HepG2 (cell line): ENCODE measurements at regions not wholly inside any gene's neighbourhood (a gene's known extent, or its start where the extent isn't known, plus 50 kb on each side); places are given as distances from the start of the nearest gene placed in this dataset.

Experiments used
- ATAC-seq: fragments of 200-7000 bp; cut with Tn5 transposase; 3 replicates; pipeline ENCODE4 v1.9.1; 2020; ENCODE audit warnings: mild to moderate bottlenecking, moderate library complexity
- BruUV-seq: library from RNA; stranded (reverse); fragments of 400-500 nt; replicated peaks from 2 replicates; lab custom pipeline; 2021; lab: Mats Ljungman, UMichigan
- CTCF ChIA-PET: fragments of 300-600 bp; formaldehyde crosslinking; extraction: SDS; loops from one replicate; lab custom pipeline; 2021; ENCODE audit warnings: low total read pairs, inconsistent platforms, low intra/inter-chr PET ratio; lab: Yijun Ruan, JAX
- POLR2A ChIA-PET: fragments of 350-600 bp; sonication (Branson Sonifier 250); formaldehyde crosslinking; loops from one replicate; lab custom pipeline; 2020; ENCODE audit warnings: antibody characterized with exemption, inconsistent platforms; lab: Yijun Ruan, JAX
- DNase-seq: peaks from one replicate; pipeline ENCODE4 v3.0.0-alpha.2; 2015; ENCODE audit warnings: low spot score
- FAIRE-seq: peaks from 3 replicates; lab custom pipeline; 2011; peaks lifted over from hg19 to GRCh38; lab: Jason Lieb, UNC
- H2AFZ ChIP-seq: one replicate; pipeline ENCODE4 v1.6.1; 2011; ENCODE audit warnings: low read length, inconsistent platforms
- H3K27ac ChIP-seq: fragments of 300-600 bp; 3 replicates; pipeline ENCODE4 v1.8.0; 2011; ENCODE audit warnings: mixed run types, mild to moderate bottlenecking, mixed read lengths, low read length, inconsistent platforms; ENCODE audit not compliant: insufficient read depth; ENCODE audit errors: extremely low read length
- H3K27me3 ChIP-seq, 2 experiments: fragments of 200-600 bp in 1 of 2; 2 replicates in 1 of 2; 3 replicates in 1 of 2; pipeline versions ENCODE4 v1.6.0 to v1.8.0; 2011; ENCODE audit warnings: low read length in 2 of 2, mild to moderate bottlenecking in 2 of 2, moderate library complexity in 2 of 2, inconsistent platforms in 1 of 2; ENCODE audit not compliant: insufficient read depth in 2 of 2, control insufficient read depth in 1 of 2
- H3K36me3 ChIP-seq, 2 experiments: fragments of 200-600 bp in 1 of 2; replicated peaks in 1 of 2; 2 replicates in 1 of 2; 3 replicates in 1 of 2; pipeline versions ENCODE4 v1.5.1 to v1.8.0; 2011; ENCODE audit warnings: low read length in 2 of 2, inconsistent platforms in 1 of 2; ENCODE audit not compliant: insufficient read depth in 2 of 2, control insufficient read depth in 1 of 2
- H3K4me1 ChIP-seq: 2 replicates; pipeline ENCODE4 v1.5.1; 2012; ENCODE audit warnings: low read length, inconsistent platforms; ENCODE audit not compliant: insufficient read depth
- H3K4me2 ChIP-seq: 2 replicates; pipeline ENCODE4 v1.6.0; 2011; ENCODE audit warnings: low read depth, low read length, inconsistent platforms
- H3K4me3 ChIP-seq, 3 experiments: fragments of 200-600 bp in 1 of 3; sonication (generic), shearing (Covaris generic) in 1 of 3; replicated peaks in 1 of 3; 2 replicates each; pipeline ENCODE4 v1.5.1; 2011 to 2016; ENCODE audit warnings: low read length in 3 of 3, inconsistent platforms in 2 of 3, low read depth in 2 of 3, mild to moderate bottlenecking in 2 of 3, control low read depth in 1 of 3, mixed read lengths in 1 of 3; ENCODE audit not compliant: insufficient read depth in 1 of 3
- H3K79me2 ChIP-seq: one replicate; pipeline ENCODE4 v1.6.1; 2011; ENCODE audit warnings: low read length, inconsistent platforms; ENCODE audit not compliant: insufficient read depth
- H3K9ac ChIP-seq: 2 replicates; pipeline ENCODE4 v1.6.0; 2011; ENCODE audit warnings: mild to moderate bottlenecking, low read depth, low read length, inconsistent platforms; ENCODE audit not compliant: insufficient read depth
- H3K9me3 ChIP-seq: 2 replicates; pipeline ENCODE4 v1.5.1; 2012; ENCODE audit warnings: mild to moderate bottlenecking, low read length
- H4K20me1 ChIP-seq: 2 replicates; pipeline ENCODE4 v1.6.0; 2011; ENCODE audit warnings: inconsistent platforms, mild to moderate bottlenecking, low read length, moderate library complexity; ENCODE audit not compliant: insufficient read depth
- CENPBD1 ChIP-seq: sonication (generic); formaldehyde crosslinking; IDR thresholded peaks from 2 replicates; pipeline ENCODE4 v1.8.0; 2022; ENCODE audit warnings: missing genetic modification reagents, low read depth, mild to moderate bottlenecking, borderline replicate concordance
- MLLT10 ChIP-seq: sonication (generic); formaldehyde crosslinking; IDR thresholded peaks from 2 replicates; pipeline ENCODE4 v1.4.0; 2020; ENCODE audit warnings: missing genetic modification reagents
- POLR2A ChIP-seq, 2 experiments: IDR thresholded peaks; 2 replicates each; pipeline ENCODE4 v1.6.1; 2011; ENCODE audit warnings: low read depth in 2 of 2, low read length in 2 of 2, mild to moderate bottlenecking in 1 of 2, moderate library complexity in 1 of 2; ENCODE audit not compliant: insufficient read depth in 1 of 2
- TARDBP ChIP-seq: sonication (generic); formaldehyde crosslinking; IDR thresholded peaks from 2 replicates; pipeline ENCODE4 v1.8.0; 2022; ENCODE audit warnings: mild to moderate bottlenecking, missing genetic modification reagents
- TMF1 ChIP-seq: sonication (generic); formaldehyde crosslinking; IDR thresholded peaks from 2 replicates; pipeline ENCODE4 v1.8.1; 2022; ENCODE audit warnings: low read depth, missing genetic modification reagents
- ZNF629 ChIP-seq: sonication (generic); formaldehyde crosslinking; conservative IDR thresholded peaks from 2 replicates; pipeline ENCODE4 v1.5.0; 2020; ENCODE audit warnings: missing genetic modification reagents
- ZNF672 ChIP-seq: sonication (generic); formaldehyde crosslinking; IDR thresholded peaks from 2 replicates; pipeline ENCODE4 v1.8.1; 2022; ENCODE audit warnings: missing genetic modification reagents
- WGBS: methylation state at CpG from one replicate; pipeline ENCODE4 v1.1.6; 2017; ENCODE audit warnings: low lambda C conversion rate; 5-methylcytosine and 5-hydroxymethylcytosine counted together
- in situ Hi-C: cut with HindIII; loops from 2 replicates; pipeline ENCODE4 v1.10.0; 2017; ENCODE audit warnings: low pct_unique_long_range_greater_than_20kb; ENCODE audit not compliant: extremely low pct_ligation_motif_present
- intact Hi-C: fragments of 100-400 bp; cut with micrococcal nuclease; formaldehyde crosslinking; loops from one replicate; pipeline ENCODE4 v1.10.0; 2022; ENCODE audit not compliant: unreplicated experiment
- TF ChIP-seq, protein P1 (sequence below): sonication (generic); formaldehyde crosslinking; IDR thresholded peaks from 2 replicates; pipeline ENCODE4 v1.4.0; 2020; ENCODE audit warnings: mild to moderate bottlenecking, missing genetic modification reagents, borderline replicate concordance

DNA sequence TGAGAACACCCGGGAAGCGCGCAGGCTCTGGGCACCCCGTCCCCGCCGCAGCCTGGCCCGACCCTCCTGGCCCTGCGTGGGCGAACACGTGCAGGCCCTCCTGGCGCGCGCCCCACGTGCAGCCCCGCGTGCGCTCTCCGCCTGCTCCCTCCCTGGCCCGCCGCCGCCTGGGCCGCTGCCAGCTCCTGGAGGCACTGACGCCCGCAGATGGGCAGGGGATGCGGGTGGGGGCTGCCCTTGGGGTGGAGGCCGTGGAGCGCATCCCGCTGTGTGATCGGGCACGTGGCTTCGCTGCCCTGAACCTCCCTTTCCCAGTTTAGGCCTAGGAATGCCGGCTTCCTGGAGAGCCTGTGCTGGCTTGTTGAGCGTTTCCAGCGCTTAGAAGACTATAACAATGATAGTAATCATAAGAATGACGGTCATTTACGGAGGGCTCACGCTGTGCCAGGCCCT lies 104.6 kb upstream of the SLC6A6 start (continued):
- no peak for TF ChIP-seq ZNF672 (CRISPR knock-in tag)
- TF ChIP-seq TARDBP (CRISPR knock-in tag) = no peak
- TF ChIP-seq POLR2A (IDR thresholded peaks at IDR 0.05; ENCODE audit: insufficient read depth in 1 of 2, low read depth in 2 of 2, low read length in 2 of 2) = no peak
- TF ChIP-seq, protein P1, sequence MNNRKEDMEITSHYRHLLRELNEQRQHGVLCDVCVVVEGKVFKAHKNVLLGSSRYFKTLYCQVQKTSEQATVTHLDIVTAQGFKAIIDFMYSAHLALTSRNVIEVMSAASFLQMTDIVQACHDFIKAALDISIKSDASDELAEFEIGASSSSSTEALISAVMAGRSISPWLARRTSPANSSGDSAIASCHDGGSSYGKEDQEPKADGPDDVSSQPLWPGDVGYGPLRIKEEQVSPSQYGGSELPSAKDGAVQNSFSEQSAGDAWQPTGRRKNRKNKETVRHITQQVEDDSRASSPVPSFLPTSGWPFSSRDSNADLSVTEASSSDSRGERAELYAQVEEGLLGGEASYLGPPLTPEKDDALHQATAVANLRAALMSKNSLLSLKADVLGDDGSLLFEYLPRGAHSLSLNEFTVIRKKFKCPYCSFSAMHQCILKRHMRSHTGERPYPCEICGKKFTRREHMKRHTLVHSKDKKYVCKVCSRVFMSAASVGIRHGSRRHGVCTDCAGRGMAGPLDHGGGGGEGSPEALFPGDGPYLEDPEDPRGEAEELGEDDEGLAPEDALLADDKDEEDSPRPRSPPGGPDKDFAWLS (CRISPR knock-in tag) = no peak
- TF ChIP-seq CENPBD1 (CRISPR knock-in tag) = no peak

GRCh38 chr3:14298442-14298841 lies 104.0 kb upstream of the SLC6A6 start:
- H3K27ac ChIP-seq = no peak overlapping the region
- no peaks in the 10 kb centered on the region for H3K9me3 ChIP-seq
- no peak overlapping the region for H3K4me2 ChIP-seq
- H4K20me1 ChIP-seq = no peaks in the 10 kb centered on the region
- H3K36me3 ChIP-seq = no peaks in the 10 kb centered on the region
- peaks cover 3 to 25% of the 10 kb centered on the region in 2 experiments; a peak in 4 of 5 replicates for H3K27me3 ChIP-seq
- no peaks in the 10 kb centered on the region for H3K79me2 ChIP-seq
- BruUV-seq = no TSS peak
- 30% methylated on average over 2 of the region's 5 CpGs for whole genome bisulfite sequencing
- no peak overlapping the region for H2AFZ ChIP-seq
- ATAC-seq = no peak
- no peak for FAIRE-seq
- TF ChIP-seq ZNF629 = 0 out of 2 replicates have a peak, but pooled peaks have one; percentile 11
- TF ChIP-seq MLLT10 (CRISPR knock-in tag) = no peak
- no peak for TF ChIP-seq TMF1 (CRISPR knock-in tag)
- no peak for DNase-seq
- POLR2A ChIA-PET = no interaction called here
- no peak overlapping the region for H3K4me3 ChIP-seq
- in situ Hi-C loops (no loop called here), intact Hi-C loops (no loop called here)
- H3K9ac ChIP-seq = no peak overlapping the region
- H3K4me1 ChIP-seq = peaks cover 30% of the 10 kb centered on the region
- CTCF ChIA-PET = no interaction called here
